Tibial nerve (tissue), 4 donors: ENCODE measurements at regions not wholly inside any gene's neighbourhood (a gene's known extent, or its start where the extent isn't known, plus 50 kb on each side); places are given as distances from the start of the nearest gene placed in this dataset.

ENCODE experiments used
- EP300 ChIP-seq, 2 donors: sonication (generic); formaldehyde crosslinking; IDR thresholded peaks; one replicate each; pipeline ENCODE4 v1.6.1; 2017; ENCODE audit warnings: antibody characterized with exemption in 2 of 2, mild to moderate bottlenecking in 1 of 2
- POLR2A ChIP-seq, 2 donors: fragments of 450-650 bp; IDR thresholded peaks; one replicate each; pipeline ENCODE4 v1.6.1; 2017; ENCODE audit warnings: antibody characterized with exemption in 2 of 2, mild to moderate bottlenecking in 2 of 2, moderate library complexity in 2 of 2
- TF ChIP-seq, protein P1 (sequence below), 5 experiments: fragments of 200-600 bp in 3 of 5; fragments of 450-650 bp in 2 of 5; sonication (generic) in 3 of 5; IDR thresholded peaks; one replicate each; pipeline ENCODE4 v1.5.1; 2016 to 2019; ENCODE audit warnings: antibody characterized with exemption in 5 of 5, mild to moderate bottlenecking in 3 of 5, moderate library complexity in 2 of 5

- TF ChIP-seq, protein P1, sequence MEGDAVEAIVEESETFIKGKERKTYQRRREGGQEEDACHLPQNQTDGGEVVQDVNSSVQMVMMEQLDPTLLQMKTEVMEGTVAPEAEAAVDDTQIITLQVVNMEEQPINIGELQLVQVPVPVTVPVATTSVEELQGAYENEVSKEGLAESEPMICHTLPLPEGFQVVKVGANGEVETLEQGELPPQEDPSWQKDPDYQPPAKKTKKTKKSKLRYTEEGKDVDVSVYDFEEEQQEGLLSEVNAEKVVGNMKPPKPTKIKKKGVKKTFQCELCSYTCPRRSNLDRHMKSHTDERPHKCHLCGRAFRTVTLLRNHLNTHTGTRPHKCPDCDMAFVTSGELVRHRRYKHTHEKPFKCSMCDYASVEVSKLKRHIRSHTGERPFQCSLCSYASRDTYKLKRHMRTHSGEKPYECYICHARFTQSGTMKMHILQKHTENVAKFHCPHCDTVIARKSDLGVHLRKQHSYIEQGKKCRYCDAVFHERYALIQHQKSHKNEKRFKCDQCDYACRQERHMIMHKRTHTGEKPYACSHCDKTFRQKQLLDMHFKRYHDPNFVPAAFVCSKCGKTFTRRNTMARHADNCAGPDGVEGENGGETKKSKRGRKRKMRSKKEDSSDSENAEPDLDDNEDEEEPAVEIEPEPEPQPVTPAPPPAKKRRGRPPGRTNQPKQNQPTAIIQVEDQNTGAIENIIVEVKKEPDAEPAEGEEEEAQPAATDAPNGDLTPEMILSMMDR (IDR thresholded peaks at IDR 0.05) = no peak
- TF ChIP-seq EP300 (IDR thresholded peaks at IDR 0.05) (no peak), POLR2A (IDR thresholded peaks at IDR 0.05) (no peak)
Observed at GRCh38 chr11:60609632-60610031, 89.8 kb upstream of the MS4A8 start.
